Endothelial cell of umbilical vein (primary cell): ENCODE measurements at regions not wholly inside any gene's neighbourhood (a gene's known extent, or its start where the extent isn't known, plus 50 kb on each side); places are given as distances from the start of the nearest gene placed in this dataset.

Source experiments
- BruUV-seq: library from RNA; stranded (reverse); fragments of 400-500 nt; replicated peaks from 2 replicates; lab custom pipeline; 2021; lab: Mats Ljungman, UMichigan
- CTCF ChIA-PET: fragments of 300-600, 350-600 bp; sonication (Branson Sonifier 250); formaldehyde crosslinking; loops from one replicate; lab custom pipeline; 2021; ENCODE audit warnings: antibody characterized with exemption, inconsistent platforms; lab: Charles Lee
- POLR2A ChIA-PET: fragments of 300-600, 350-600 bp; sonication (Branson Sonifier 250); formaldehyde crosslinking; loops from one replicate; lab custom pipeline; 2021; ENCODE audit warnings: antibody characterized with exemption, inconsistent platforms; lab: Charles Lee
- DNase-seq: peaks from one replicate; pipeline ENCODE4 v3.0.0-alpha.2; 2011; ENCODE audit warnings: low read depth, low spot score
- FAIRE-seq: peaks from 2 replicates; lab custom pipeline; 2011; peaks lifted over from hg19 to GRCh38; lab: Jason Lieb, UNC
- H2AFZ ChIP-seq: 2 replicates; pipeline ENCODE4 v1.6.0; 2012; ENCODE audit warnings: low read depth, low read length, control low read depth, inconsistent platforms
- H3K27ac ChIP-seq: 2 replicates; pipeline ENCODE4 v1.5.1; 2011; ENCODE audit warnings: low read depth, mild to moderate bottlenecking, control low read depth, low read length, moderate library complexity; ENCODE audit not compliant: insufficient read depth
- H3K27me3 ChIP-seq, 2 experiments: 2 replicates each; pipeline versions ENCODE4 v1.6.0 to v1.6.1; 2011; ENCODE audit warnings: low read length in 2 of 2, mixed read lengths in 1 of 2; ENCODE audit not compliant: control insufficient read depth in 2 of 2, insufficient read depth in 2 of 2
- H3K36me3 ChIP-seq, 2 experiments: 2 replicates in 1 of 2; 3 replicates in 1 of 2; pipeline ENCODE4 v1.5.1; 2011; ENCODE audit warnings: low read length in 2 of 2, mild to moderate bottlenecking in 1 of 2, moderate library complexity in 1 of 2; ENCODE audit not compliant: control insufficient read depth in 2 of 2, insufficient read depth in 2 of 2; ENCODE audit errors: extremely low read depth in 1 of 2
- H3K4me1 ChIP-seq: 3 replicates; pipeline ENCODE4 v1.5.1; 2011; ENCODE audit warnings: mild to moderate bottlenecking, low read length; ENCODE audit not compliant: control insufficient read depth, insufficient read depth; ENCODE audit errors: extremely low read depth
- H3K4me2 ChIP-seq: 2 replicates; pipeline ENCODE4 v1.6.1; 2011; ENCODE audit warnings: low read length, control low read depth, mixed read lengths; ENCODE audit not compliant: insufficient read depth
- H3K4me3 ChIP-seq, 3 experiments: fragments of 200-600 bp in 1 of 3; sonication (generic), shearing (Covaris generic) in 1 of 3; replicated peaks in 1 of 3; 2 replicates each; pipeline ENCODE4 v1.5.1; 2011 to 2016; ENCODE audit warnings: control low read depth in 3 of 3, low read length in 3 of 3, mild to moderate bottlenecking in 2 of 3, inconsistent platforms in 1 of 3, low read depth in 1 of 3, moderate library complexity in 1 of 3; ENCODE audit not compliant: insufficient read depth in 1 of 3
- H3K79me2 ChIP-seq: 2 replicates; pipeline ENCODE4 v1.6.0; 2012; ENCODE audit warnings: low read length, inconsistent platforms; ENCODE audit not compliant: control insufficient read depth, insufficient read depth
- H3K9ac ChIP-seq: replicated peaks from 2 replicates; pipeline ENCODE3; 2011; ENCODE audit warnings: low read length, control low read depth; ENCODE audit not compliant: insufficient read depth; ENCODE audit errors: extremely low read depth
- H3K9me1 ChIP-seq: replicated peaks from 3 replicates; pipeline ENCODE4 v1.6.0; 2011; ENCODE audit warnings: mild to moderate bottlenecking, low read length; ENCODE audit not compliant: control insufficient read depth, insufficient read depth; ENCODE audit errors: extremely low read depth
- H3K9me3 ChIP-seq: replicated peaks from 2 replicates; pipeline ENCODE4 v1.5.1; 2012; ENCODE audit warnings: low read length, inconsistent platforms; ENCODE audit not compliant: control insufficient read depth, insufficient read depth
- H4K20me1 ChIP-seq: replicated peaks from 2 replicates; pipeline ENCODE3; 2011; ENCODE audit warnings: mild to moderate bottlenecking, low read length; ENCODE audit not compliant: control insufficient read depth, insufficient read depth; ENCODE audit errors: extremely low read depth
- CTCF ChIP-seq, 2 donors: IDR thresholded peaks; 1 replicate in 1 of 2; 2 replicates in 1 of 2; pipeline ENCODE4 v1.5.1; 2011; ENCODE audit warnings: low read length in 2 of 2, mild to moderate bottlenecking in 2 of 2, moderate library complexity in 2 of 2, control low read depth in 1 of 2, inconsistent platforms in 1 of 2, low read depth in 1 of 2; ENCODE audit not compliant: insufficient read depth in 1 of 2; ENCODE audit errors: extremely low read depth in 1 of 2
- EZH2 ChIP-seq: IDR thresholded peaks from 2 replicates; pipeline ENCODE4 v1.6.1; 2012; ENCODE audit warnings: borderline replicate concordance, low read depth, mild to moderate bottlenecking, moderate library complexity, low read length, inconsistent platforms; ENCODE audit not compliant: severe bottlenecking
- FOS ChIP-seq: IDR thresholded peaks from 2 replicates; pipeline ENCODE4 v1.6.1; 2011; ENCODE audit warnings: mild to moderate bottlenecking, low read length, moderate library complexity, borderline replicate concordance; ENCODE audit not compliant: insufficient read depth
- GATA2 ChIP-seq: IDR thresholded peaks from 2 replicates; pipeline ENCODE4 v1.7.0; 2011; ENCODE audit warnings: low read depth, mild to moderate bottlenecking, moderate library complexity, mixed read lengths, low read length; ENCODE audit not compliant: insufficient read length, insufficient read depth
- JUN ChIP-seq: IDR thresholded peaks from 2 replicates; pipeline ENCODE4 v1.6.1; 2011; ENCODE audit warnings: borderline replicate concordance, low read depth; ENCODE audit not compliant: insufficient read length, insufficient read depth
- MAX ChIP-seq: IDR thresholded peaks from 2 replicates; pipeline ENCODE4 v1.6.1; 2011; ENCODE audit not compliant: insufficient read depth, insufficient read length
- MYC ChIP-seq: IDR thresholded peaks from one replicate; pipeline ENCODE4 v1.6.1; 2011; ENCODE audit warnings: mild to moderate bottlenecking, low read depth, low read length
- POLR2A ChIP-seq: IDR thresholded peaks from 2 replicates; pipeline ENCODE4 v1.6.1; 2012; ENCODE audit warnings: low read depth, mild to moderate bottlenecking, control low read depth, low read length
- POLR2AphosphoS5 ChIP-seq: IDR thresholded peaks from 2 replicates; pipeline ENCODE4 v1.6.1; 2012; ENCODE audit warnings: low read depth, mild to moderate bottlenecking, control low read depth, low read length, moderate library complexity; ENCODE audit not compliant: insufficient read depth
- dilution Hi-C: fragments of 300-500 bp; cut with MboI; formaldehyde crosslinking; loops from one replicate; pipeline ENCODE4 v1.15.0; 2019; ENCODE audit warnings: low sequenced_read_pairs; ENCODE audit not compliant: extremely low pct_ligation_motif_present
- intact Hi-C: fragments of 100-400 bp; cut with micrococcal nuclease; formaldehyde crosslinking; loops from one replicate; pipeline ENCODE4 v1.10.0; 2022

GRCh38 chr5:14066326-14066725, 76.8 kb upstream of the TRIO start:
- ChIA-PET POLR2A (no interaction called here), CTCF (interaction anchor here (1.0 to 2.0 kb wide), 2 partner anchors 15 to 42 kb away, joined by 4 to 6 read pairs; no protein-coding TSS in a partner anchor)
- no peak overlapping the region for H3K4me3 ChIP-seq
- no peak for TF ChIP-seq POLR2AphosphoS5
- no peak for TF ChIP-seq MYC
- TF ChIP-seq EZH2, result no peak
- no peak for TF ChIP-seq JUN
- TF ChIP-seq FOS, result no peak
- TF ChIP-seq CTCF (IDR thresholded peaks at IDR 0.05; ENCODE audit: extremely low read depth in 1 of 2, insufficient read depth in 1 of 2, low read depth in 1 of 2, low read length in 2 of 2), result no peak
- TF ChIP-seq POLR2A, result no peak
- no peak for TF ChIP-seq MAX
- no peak for TF ChIP-seq GATA2
- H3K4me1 ChIP-seq, result no peaks in the 10 kb centered on the region
- no peak overlapping the region for H3K4me2 ChIP-seq
- DNase-seq, result no peak
- intact Hi-C loops, result no loop called here
- no peaks in the 10 kb centered on the region for H4K20me1 ChIP-seq
- H3K27ac ChIP-seq, result no peak overlapping the region
- dilution Hi-C loops, result no loop called here
- H3K9me1 ChIP-seq, result no peaks in the 10 kb centered on the region
- H3K9me3 ChIP-seq, result no peaks in the 10 kb centered on the region
- BruUV-seq, result no TSS peak
- peaks cover 4 to 10% of the 10 kb centered on the region in 2 experiments for H3K27me3 ChIP-seq
- H2AFZ ChIP-seq, result no peak overlapping the region
- no peak overlapping the region for H3K9ac ChIP-seq
- FAIRE-seq, result no peak
- no peaks in the 10 kb centered on the region for H3K36me3 ChIP-seq
- no peaks in the 10 kb centered on the region for H3K79me2 ChIP-seq
